Sigmoid colon (tissue), 4 donors: ENCODE measurements at regions not wholly inside any gene's neighbourhood (a gene's known extent, or its start where the extent isn't known, plus 50 kb on each side); places are given as distances from the start of the nearest gene placed in this dataset.
A peak's percentile ranks its signal among the peaks of the same experiment; 100 is the strongest.

Source experiments
- POLR2A ChIP-seq, 2 donors: fragments of 450-650 bp; IDR thresholded peaks; one replicate each; pipeline ENCODE4 v1.6.1; 2016; ENCODE audit warnings: antibody characterized with exemption in 2 of 2, mild to moderate bottlenecking in 2 of 2, moderate library complexity in 2 of 2
- POLR2AphosphoS5 ChIP-seq, 4 donors: sonication (generic); formaldehyde crosslinking; IDR thresholded peaks; one replicate each; pipeline ENCODE4 v1.6.1; 2017; ENCODE audit warnings: antibody characterized with exemption in 4 of 4

- peak; percentile 80 to 91 (median 86) for TF ChIP-seq POLR2AphosphoS5 (IDR thresholded peaks at IDR 0.05)
- TF ChIP-seq POLR2A (IDR thresholded peaks at IDR 0.05), result no peak
Measured at GRCh38 chr2:177077778-177078177, 134.8 kb upstream of the HNRNPA3 start.
